ENCODE measurements at regions not wholly inside any gene's neighbourhood (a gene's known extent, or its start where the extent isn't known, plus 50 kb on each side); places are given as distances from the start of the nearest gene placed in this dataset.

DNA sequence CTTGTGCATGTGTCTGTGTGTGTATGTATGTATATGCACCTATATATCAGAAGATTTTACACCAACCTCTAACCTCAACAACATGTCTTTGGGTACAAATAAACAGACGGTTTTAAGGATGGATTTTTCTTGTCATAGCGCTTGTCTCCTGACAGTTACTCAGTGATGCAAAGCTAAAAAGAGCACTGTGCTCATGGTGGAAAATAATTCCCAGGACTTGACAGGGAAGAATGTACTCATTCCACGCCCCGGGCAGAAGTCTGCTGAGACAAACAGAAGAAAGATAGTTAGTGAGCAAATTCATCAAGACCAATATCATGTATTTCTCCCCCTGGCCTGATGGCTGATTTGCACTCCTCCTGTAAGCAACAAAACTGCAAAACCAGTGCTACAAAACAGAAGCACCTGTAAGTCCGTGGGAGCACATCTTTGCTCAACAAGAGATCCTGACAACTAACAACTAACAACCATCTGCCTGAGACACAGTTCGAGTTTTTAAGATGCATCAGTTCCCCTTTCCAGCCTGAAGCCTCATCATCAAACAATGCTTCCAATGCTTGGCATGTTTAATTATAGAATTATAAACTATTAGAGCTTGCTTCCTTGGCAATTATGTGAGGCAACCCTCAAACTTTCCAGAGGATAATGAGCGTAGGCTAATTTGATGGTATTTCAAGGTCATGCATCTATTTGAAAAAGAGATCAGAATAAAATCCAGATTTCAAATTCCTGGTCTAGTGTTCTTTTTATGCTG is 812.7 kb upstream of the MIR17HG start:
- DNase-seq (ENCODE audit: low read depth): no peak

DNA sequence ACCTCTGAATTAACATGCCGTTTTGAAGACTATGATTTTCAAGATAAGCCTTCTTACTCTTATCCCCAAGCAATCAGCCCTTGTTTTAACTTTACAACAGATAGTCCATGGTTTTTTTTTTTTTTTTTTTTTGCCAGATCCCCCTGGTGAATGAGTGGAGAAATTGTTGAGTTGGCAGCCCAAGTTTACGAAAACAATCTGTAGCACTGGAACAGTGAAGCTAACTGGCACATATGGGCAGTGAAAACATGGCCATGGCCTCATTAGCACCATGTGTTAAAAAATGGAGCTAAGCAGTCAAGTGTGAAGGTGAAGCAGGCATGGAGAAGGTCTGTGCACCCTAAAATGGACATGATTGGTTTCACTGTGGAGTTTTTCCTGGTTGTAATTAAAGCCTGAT is 812.1 kb upstream of the MIR17HG start:
- no peak for DNase-seq (ENCODE audit: low read depth)

DNA sequence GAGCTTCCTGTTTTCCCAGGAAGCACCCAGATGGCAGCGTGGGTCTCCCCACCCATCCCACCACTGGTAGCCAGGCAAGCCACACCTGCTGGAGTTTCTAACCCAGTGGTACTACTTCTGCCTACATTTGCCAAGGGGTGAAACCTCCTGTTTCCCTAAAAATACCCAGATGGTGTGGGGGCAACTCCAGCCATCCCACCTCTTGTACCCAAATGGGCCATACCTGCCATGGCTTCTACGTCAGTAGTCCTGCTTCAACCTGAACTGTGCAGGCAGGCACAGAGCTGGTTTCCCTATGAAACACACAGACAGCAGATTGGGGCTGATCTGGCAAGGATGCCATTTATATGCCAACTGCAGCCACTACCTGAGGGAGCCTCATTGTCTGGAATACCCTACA is 809.4 kb upstream of the MIR17HG start:
- no peak for DNase-seq (ENCODE audit: low read depth)

DNA sequence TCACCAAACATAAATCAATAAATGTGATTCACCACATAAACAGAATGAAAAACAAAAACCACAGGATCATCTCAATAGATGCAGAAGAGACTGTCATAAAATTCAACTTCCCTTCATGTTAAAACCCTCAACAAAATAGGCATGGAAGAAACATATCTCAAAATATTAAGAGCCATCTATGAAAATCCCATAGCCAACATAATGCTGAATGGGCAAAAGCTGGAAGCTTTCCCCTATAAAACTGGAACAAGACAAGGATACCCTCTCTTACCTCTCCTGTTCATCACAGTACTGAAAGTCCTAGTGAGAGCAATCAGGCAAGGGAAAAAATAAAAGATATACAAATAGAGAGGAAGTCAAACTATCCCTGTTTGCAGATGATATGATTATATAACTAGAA is 806.1 kb upstream of the MIR17HG start:
- DNase-seq (ENCODE audit: low read depth): no peak

DNA sequence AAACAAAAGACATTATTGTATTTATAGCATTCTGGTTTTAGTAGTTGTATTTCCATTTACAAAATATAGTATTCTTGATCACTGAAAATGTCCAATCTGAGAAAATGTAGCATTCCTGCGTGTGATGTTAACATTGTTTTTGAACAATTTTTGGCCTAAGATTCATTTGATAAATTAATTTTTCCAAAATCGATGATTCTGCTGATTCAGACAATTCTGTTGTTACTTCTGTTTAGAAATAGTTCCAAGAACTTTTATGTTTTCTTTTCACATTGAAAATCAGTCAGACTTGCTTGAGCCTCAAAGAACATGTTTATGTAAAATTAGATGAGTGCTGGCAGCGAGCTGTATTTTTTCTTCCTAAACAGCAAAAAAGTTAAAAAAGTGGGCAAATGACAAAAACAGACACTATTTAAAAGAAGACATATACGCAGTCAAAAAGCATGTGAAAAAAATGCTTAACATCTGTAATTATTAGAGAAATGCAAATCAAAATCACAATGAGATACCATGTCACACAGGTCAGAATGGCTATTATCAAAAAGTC is 804.5 kb upstream of the MIR17HG start:
- DNase-seq (ENCODE audit: low read depth): no peak

DNA sequence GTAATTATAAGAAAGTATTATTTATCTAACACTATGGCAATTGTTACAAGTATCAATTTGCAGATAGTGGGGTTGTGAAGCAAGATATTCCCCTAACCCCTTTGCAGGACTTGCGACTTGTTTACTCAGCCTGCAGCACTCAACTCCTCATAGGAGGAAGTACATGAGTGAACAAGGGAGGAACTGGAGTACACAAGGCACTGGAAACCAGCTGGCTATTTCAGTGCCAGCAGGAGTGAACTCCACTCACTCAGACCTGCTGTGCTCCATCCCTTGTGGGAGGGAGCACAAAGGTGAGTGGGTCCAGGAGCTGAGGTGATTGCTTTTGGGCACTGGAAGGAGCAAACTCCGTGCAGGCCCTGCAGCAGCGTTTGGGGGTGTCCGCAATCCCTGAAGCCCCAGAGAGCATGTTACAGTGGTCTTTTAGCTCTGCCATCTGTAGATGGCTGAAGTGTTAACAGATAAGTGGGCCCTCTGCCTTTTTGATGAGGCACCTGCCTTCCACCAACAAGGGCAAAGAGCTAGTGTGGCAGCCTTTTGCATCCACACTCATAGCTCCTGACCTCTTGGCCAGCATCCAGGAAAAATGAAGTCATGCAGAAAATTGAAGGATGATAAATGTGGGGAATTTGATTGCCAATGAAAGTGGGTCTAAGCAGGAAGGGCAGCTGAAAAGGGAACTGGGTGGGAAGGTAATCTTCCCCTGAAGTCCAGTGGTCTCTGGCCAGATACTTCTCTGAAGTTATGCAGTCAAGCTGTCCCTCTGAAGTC is 802.2 kb upstream of the MIR17HG start:
- DNase-seq (ENCODE audit: low read depth): no peak

DNA sequence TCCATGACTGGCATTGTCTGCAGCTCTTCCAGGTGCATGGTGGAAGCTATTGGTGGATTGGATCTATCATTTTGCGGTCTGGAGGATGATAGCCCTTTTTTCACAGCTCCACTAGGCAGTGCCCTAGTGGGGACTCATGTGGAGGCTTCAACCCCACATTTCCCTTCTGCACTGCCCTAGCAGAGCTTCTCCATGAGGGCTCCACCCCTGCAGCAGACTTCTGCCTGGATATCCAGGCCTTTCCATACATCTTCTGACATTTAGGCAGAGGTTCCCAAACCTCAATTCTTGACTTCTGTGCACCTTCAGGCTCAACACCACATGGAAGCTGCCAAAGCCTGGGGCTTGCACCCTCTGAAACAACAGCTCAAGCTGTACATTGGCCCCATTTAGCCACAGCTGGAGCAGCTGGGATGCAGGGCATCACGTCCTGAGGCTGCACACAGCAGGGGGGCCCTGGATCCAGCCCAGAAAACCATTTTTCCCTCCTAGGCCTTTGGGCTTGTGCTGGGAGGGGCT is 800.2 kb upstream of the MIR17HG start:
- no peak for DNase-seq (ENCODE audit: low read depth)

DNA sequence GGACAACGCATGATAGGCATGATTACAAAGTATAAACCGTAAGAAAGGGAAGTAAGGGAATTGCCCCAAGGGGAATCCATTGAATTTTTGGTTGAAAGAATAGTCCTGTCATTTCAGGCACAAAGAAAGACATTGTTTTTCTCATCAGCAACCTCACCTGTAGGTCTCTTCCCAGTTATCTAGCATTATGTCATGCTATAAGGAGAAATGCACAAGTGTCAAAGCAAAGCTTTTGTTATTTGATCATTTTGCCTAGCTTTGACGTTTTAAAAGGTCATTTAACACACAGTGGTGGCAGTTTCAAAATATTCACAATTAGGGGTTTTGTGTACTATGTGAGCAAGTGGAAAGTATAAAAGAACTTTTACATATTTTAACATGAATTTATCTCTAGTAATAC is 796.2 kb upstream of the MIR17HG start:
- DNase-seq (ENCODE audit: low read depth): no peak

DNA sequence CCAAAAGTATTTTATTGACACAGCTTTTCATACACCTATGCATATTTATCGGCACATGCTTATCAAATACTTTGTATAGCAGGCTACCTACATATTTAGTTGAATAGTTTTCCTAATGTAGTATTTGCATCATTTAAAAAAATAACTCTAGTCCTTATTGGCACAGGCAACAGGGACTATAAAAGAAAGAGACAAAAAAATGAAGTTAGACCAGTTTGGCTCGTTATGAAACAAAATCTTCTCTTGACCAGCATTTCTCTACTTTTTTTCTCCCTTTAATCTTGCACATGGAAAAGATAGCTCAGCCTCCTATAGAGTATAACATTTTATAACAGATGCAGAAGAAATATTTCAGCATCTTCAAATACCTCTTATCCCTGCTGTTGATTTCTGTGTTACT is 794.8 kb upstream of the MIR17HG start:
- no peak for DNase-seq (ENCODE audit: low read depth)

DNA sequence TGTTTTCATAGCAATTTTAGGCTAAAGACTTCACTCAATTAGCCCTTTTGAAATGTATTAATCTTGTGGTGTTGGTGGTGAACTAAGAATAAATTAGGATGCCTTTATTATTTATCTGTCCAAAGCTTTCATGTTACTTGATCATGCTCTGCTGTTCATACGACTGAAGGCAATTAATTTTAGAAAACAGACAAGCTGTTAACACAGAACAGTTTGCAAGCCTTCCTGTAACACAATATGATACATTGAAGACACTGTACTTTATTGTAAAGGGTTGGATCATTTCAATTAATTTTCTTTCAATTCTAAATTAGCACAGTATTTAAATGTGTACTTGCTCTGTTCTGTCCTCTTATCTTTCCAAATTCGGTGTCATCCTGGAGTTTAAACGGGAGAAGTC is 794.3 kb upstream of the MIR17HG start:
- no peak for DNase-seq (ENCODE audit: low read depth)

DNA sequence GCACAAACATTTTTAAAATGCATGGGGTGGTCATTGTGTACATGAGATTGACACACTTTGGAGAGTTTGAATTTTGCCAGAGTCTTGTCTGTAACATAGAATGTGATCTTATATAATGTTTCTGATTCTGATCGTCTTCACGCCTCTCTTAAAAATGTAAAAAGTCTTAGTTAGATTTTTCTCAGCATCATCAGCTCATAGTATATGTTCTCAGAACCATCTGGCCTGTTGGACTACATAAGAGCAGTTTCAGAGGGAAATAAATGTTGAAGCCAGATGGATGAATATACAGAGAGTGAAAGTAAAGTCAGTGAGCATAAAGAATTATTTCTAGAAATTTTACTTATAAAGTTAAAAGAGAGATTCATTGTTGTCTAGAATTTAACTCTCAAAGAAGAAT is 789.9 kb upstream of the MIR17HG start:
- no peak for DNase-seq (ENCODE audit: low read depth)

DNA sequence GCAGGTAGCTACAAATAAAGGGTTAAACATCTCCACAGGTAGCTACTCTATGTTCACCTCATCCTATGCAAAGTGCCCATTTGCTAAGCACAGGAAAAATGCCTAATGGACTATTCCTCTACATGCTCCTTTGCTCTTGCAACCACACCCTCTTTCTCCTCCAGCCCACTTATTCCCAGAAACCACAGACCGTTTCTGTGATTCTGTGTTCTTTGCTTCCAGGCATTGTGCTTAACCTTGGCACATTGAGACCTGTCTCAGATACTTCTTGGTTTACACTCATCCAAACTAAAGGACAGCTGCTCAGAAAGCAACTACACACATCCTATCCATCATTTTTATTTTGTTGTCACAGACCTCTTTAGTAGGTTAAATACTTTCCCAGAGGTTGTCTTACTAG is 785.0 kb upstream of the MIR17HG start:
- no peak for DNase-seq (ENCODE audit: low read depth)

DNA sequence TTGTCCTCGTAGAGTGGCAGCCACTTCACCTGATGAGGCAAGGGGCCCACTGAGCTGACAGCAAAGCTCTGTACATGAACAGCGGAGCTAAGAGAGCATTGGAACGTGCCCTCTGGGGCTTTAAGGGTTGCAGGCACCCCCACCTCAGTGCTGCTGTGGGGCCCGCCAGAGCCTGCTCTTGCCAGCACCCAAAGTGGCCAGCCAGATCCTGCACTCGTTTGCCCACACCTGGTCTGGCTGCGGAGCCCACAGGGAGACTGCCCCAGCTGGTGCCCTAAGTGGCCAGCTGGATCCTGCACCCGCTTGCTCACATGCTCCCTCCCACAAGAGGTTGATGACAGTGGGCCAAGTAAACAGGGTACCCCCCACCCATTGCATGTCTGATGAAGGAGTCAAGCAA is 783.4 kb upstream of the MIR17HG start:
- no peak for DNase-seq (ENCODE audit: low read depth)

DNA sequence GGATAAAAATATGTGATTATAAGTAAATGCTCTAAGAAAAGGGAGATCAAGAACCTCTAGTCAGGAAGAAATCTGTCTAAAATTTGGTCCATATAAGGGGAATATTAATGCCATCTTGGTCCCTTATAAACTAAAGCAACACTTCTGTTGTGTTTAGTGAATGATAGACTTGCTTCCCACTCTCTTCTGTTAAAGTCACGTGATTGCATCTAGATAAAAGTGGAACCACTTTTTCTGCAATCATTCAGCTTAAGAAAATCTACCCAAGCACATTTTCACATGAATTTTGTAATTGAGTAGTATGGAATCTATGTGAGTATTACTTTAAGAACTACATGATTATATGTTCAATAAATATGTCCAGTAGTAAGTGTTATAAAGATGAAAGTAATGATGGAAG is 782.9 kb upstream of the MIR17HG start:
- no peak for DNase-seq (ENCODE audit: low read depth)

DNA sequence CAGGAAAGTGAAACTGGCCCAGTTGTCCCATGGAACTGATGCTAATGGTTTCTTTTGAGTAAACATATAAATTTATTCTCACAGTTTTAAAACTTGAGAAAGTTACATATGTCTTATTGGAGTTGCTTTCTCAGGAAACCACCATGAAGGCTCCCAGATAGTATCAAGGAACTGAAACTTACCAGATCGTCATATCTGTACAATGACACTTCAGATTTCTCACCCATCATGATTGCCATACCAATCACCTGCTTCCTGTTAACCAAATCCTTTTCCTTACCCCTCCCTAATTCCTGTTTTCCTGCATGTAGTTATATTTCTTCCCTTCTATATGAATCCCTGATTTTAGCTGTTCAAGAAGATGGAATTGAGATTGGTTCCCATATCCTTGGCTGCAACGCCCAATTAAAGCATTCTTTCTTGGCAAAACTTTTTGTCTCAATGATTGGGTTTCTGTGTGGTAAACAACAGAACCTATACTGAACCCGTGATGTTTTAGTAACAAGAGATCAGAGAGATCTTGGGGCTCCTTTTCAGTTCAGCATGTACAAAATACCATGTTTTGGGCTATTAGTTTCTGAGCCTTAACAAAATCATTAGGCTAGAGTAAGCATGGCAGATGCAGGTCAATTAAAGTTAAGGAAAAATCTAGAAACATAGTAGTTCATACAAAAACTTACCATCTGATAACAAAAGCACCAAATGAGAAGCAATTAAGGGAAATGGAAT is 781.3 kb upstream of the MIR17HG start:
- DNase-seq (ENCODE audit: low read depth): no peak

DNA sequence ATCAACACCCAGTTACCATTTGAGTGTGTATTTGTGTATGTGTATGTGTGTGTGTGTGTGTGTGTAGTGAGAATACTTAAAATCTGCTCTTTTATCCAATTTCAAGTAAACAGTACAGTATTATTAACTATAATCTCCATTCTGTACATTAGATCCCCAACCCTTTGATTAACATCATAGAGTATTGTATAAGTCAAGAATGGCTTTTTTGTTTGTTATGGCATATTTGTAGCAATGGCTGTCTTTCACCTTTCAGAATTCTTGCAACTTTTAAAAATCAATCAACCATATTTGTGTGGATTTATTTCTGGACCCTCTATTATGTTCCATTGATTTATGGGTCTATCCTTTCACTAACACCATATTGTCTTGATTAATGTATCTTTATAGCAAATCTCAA is 779.3 kb upstream of the MIR17HG start:
- DNase-seq (ENCODE audit: low read depth): no peak

DNA sequence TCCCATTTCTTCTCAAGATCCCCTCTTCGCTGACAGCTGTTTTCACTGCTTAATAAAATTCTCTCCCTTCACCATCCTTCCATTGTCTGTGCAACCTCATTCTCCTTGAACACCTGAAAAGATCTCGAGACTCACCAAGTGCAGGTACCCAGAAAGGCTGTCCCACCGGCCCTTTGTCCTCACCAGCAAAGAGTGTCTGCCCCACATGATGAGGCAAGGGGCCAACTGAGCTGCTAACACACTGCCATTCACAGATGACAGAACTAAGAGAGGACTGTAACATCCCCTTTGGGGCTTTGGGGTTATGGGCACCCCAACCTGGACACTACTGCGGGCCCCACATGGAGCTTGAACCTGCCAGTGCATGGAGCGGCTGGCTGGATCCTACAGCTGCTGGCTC is 771.4 kb upstream of the MIR17HG start:
- no peak for DNase-seq (ENCODE audit: low read depth)

DNA sequence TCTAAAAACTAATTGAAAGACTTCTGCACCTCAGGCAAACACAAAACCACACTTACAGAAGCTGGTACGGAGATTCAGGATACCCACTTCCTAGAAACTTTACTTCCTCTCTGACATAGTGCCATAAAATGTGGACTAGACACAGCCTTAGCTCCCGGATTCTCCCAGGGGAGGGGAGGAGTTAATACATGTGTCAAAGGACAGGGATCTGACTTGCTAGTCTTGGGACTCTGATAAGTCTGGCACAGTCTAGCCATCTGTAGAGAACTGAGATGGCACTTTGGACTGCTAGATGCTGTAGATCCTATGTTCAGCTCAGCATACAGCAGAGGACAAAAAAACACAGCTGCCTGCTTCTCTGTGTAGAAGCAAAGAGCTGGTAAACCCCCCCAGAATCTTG is 769.8 kb upstream of the MIR17HG start:
- DNase-seq (ENCODE audit: low read depth): no peak

DNA sequence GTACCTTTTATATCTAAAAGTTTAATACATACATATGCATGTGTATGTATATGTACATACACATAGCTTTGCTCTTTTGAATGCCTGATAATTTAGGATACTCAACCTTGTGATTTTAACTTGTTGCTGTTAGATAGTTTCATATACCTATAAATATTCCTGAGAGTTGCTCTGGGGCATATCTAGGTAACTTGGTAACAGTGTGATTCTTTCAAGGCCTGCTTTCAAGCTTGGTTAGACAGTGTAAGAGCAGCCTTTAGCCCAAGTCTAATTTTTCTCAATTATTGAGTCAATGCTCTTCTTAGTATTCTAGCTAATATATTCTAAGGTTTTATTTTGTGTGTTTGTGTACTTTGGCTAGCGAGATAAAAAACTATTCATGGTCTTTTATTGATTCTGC is 762.1 kb upstream of the MIR17HG start:
- no peak for DNase-seq (ENCODE audit: low read depth)

DNA sequence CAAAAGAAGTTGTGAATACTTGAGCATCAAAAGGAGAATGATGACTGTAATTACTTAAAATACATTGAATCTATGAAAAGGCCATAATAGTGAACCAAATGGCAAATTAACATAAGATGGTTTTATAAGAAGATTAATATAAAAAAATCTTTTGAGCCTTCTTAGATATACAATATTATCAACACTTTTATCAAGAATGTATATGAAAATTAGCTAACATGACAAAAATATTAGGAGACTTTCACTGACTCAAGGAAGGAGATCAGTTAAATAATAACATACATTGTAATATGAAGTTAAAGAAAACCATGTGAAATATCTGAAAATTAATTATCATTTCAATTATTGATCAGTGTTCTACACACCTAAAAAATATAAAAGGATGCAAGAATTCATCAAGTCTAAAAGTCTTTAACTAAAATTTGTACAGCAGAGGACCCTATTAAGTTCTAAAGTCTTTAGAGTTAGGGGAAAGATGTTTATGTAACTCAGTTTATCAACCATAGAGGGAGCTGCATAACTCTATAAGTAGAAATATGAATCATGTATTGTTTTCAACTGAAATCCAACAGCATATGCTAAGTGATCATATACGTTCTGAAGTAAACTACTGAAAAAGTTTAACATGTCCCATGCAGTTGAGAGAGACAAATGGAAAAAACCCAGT is 756.1 kb upstream of the MIR17HG start:
- no peak for DNase-seq (ENCODE audit: low read depth)

DNA sequence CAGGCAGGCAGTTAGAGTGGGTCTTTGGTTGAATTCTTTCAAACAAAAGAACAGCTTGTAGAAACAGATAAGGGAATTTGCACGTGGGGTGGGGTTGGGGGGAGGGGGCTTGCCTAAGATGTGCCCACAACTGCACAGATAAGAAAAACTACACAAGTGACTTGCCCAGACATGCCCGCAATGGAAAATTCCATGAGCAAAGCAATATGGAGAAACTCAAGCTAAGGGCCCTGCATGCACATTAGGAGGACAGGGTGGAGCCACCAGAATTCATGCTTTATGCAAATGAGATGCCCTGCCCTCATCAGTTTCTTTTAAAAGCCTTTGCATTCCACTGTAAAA is 755.6 kb upstream of the MIR17HG start:
- DNase-seq (ENCODE audit: low read depth): no peak

DNA sequence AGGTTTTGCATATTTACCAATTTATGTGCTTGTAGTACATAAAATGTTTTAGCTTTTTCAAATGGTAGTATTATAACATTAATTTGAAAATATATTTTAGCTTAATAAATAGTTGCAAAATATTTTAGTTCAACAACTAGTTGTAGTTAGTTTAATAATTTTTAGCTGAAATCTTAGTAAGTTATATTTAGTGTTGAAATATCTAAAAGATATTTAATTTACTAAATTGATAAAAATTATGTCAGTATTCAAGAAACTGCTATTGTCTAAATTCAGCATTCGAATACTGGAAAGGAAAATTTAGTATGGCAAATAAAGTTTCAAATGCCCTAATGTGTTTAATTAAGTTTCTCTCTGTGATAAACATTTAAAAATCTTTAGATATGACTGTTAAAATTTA is 754.5 kb upstream of the MIR17HG start:
- no peak for DNase-seq (ENCODE audit: low read depth)

Data from activated T-helper 1 cell treated with Interleukin-2 at 50 U/mL for 16 hours (primary cell).